ENCODE measurements at regions not wholly inside any gene's neighbourhood (a gene's known extent, or its start where the extent isn't known, plus 50 kb on each side); places are given as distances from the start of the nearest gene placed in this dataset.

DNA sequence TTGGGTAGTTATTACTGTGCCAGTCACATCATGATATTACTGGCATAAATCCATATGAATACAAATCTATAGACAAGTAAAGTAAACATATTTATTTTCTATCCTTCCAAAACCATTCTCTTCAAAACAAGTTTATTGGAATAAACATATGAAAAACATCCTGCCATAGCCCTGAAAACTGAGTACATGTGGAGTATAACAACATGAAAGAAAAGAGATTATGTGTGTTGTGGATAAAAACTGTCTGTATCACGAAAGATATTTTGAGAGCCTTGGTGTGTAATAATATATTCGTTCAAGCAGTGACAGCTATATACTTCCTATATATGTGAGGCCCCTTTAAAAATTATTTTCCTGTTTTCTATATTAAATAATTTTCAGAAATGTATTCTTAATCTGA, 1742.2 kb downstream of the ARAP2 start:
- TF ChIP-seq, protein P1, sequence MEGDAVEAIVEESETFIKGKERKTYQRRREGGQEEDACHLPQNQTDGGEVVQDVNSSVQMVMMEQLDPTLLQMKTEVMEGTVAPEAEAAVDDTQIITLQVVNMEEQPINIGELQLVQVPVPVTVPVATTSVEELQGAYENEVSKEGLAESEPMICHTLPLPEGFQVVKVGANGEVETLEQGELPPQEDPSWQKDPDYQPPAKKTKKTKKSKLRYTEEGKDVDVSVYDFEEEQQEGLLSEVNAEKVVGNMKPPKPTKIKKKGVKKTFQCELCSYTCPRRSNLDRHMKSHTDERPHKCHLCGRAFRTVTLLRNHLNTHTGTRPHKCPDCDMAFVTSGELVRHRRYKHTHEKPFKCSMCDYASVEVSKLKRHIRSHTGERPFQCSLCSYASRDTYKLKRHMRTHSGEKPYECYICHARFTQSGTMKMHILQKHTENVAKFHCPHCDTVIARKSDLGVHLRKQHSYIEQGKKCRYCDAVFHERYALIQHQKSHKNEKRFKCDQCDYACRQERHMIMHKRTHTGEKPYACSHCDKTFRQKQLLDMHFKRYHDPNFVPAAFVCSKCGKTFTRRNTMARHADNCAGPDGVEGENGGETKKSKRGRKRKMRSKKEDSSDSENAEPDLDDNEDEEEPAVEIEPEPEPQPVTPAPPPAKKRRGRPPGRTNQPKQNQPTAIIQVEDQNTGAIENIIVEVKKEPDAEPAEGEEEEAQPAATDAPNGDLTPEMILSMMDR (conservative IDR thresholded peaks at IDR 0.05; ENCODE audit: low read depth, low read length), result no peak
- no peak for TF ChIP-seq EZH2 (IDR thresholded peaks at IDR 0.05; ENCODE audit: low read length, unreplicated experiment)
- no peak for TF ChIP-seq EZH2phosphoT487 (IDR thresholded peaks at IDR 0.05; ENCODE audit: borderline replicate concordance, low read length)
